HG02798 (cell line): ENCODE measurements at regions not wholly inside any gene's neighbourhood (a gene's known extent, or its start where the extent isn't known, plus 50 kb on each side); places are given as distances from the start of the nearest gene placed in this dataset.
"Not testable (repeated sequence)": the region's sequence is repeated elsewhere in the genome, so short reads cannot be mapped to it uniquely, and the experiment has no call there.

ENCODE experiments used
- ATAC-seq: cut with Tn5 transposase; IDR thresholded peaks from one replicate; pipeline ENCODE4 v1.9.1; 2021; ENCODE audit warnings: mild to moderate bottlenecking; ENCODE audit not compliant: unreplicated experiment, poor library complexity

DNA sequence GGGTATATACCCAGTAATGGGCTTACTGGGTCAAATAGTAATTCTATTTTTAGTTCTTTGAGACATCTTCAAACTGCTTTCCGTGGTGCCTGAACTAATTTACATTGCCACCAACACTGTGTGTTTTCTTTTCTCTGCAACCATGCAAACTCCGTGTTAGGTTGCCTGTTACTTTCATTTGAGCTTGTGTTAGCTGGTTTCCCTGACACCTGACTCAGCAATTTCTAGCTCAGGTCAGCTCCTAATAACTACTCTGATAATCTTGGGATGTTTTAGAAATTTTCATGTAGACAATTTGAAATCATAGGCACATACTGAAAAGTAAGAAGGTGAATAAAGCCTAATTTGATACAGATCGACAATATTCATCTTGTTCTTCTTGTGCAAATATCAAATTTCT, 132.3 kb downstream of the ADCYAP1 start:
- ATAC-seq, result no peak

DNA sequence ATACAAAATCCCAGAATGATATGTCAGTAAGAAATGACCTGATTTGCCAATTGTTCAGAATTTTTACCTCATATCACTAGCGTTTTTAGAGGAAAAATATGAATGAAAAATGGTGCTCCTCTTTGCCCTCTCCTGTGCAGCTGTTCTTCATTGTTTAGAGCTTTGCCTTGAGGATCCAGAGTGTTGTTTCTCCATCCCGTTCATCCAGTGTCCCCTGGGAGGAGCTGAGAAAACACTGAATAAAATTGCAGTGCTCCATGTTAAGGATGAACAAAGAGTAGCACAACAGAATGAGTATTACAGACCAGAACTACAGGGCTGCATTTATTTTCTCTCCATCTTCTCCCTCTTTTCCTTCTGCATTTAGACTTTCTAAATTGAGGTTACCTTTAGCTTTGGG, 133.1 kb downstream of the ADCYAP1 start:
- ATAC-seq, result no peak

DNA sequence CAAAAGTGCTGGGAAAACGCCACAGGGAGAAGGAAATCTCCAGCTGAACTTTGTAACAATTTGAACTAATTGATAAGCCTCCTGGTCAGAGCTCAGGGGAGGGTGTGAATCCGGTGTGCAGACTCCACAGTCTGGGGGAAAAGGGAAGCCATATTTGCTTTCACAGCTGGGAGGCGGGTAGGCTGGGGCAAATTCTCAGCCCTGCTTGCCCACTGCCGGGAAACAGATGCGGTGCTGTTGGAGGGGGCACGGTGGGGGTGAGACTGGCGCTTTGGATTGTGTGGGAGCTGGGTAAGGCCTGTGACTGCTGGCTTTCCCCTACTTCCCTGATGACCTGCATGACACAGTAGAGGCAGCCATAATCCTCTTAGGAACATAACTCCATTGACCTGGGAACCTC, 134.8 kb downstream of the ADCYAP1 start:
- ATAC-seq, result no peak

DNA sequence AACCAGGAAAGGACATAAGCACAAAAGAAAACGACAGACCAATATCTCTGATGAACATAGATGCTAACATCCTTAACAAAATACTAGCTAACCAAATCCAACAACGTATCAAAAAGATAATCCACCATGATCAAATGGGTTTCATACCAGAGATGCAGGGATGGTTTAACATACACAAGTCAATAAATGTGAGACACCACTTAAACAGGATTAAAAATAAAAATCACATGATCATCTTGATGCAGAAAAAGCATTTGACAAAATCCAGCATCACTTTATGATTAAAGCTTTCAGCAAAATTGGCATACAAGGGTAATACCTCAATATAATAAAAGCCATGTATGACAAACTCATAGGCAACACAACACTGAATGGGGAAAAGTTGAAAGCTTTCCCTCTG, 138.4 kb downstream of the ADCYAP1 start:
- ATAC-seq, result not testable (repeated sequence)

DNA sequence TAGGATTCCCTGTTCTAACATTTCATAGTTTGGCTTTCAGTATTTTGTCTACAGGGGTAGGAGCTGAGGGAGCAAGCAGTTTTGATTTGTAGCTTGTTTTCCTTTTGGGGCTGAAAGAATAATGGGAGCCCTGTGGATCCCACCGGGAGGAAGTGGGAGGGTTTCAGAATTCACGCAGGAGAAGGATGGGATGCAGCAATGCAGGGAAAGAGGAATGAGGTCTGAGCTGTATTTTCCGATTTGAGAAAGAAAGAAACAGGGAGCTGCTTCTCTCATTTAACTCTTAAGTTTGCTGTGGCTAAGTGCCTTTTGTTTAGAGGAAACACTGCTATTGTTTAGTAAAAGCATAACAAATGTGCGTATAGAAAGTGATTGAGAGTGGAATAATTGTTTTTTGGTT, 141.0 kb downstream of the ADCYAP1 start:
- no peak for ATAC-seq

DNA sequence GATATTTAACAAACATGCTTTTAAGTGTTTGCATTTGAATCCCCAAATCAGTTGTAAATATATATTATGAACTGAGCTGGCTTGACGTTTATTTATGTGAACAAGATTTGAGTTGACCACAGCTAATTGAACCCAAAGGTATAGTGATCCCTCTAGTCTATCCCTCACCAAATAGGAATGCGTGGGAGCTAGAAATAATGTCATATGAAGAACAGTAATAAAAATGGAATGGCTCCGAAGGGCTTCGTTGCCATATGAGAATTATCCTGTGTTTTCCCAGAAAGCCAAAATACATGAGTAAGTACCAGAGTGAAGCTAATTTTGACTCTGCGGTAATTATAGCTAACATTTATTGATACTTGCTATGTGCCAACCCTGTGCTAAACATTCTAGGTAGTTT, 142.7 kb downstream of the ADCYAP1 start:
- ATAC-seq, result no peak

DNA sequence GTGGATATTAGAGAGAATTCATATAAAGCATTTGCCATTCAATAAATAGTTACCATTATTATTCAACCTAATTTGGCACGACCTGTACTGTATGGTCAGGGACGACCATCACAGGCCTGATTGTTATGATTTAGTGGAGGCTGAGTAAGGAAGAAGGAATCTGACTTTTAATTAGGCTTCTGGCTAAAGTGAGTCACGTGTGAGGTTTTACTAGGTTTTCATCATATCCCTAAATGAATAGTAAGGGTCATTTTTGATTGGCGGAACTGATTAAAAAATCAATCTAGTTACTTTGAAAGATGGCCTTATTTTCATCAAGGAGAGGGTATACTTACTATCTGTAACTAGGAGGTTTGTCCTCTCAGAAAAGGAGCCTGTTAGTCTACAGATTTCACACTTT, 143.4 kb downstream of the ADCYAP1 start:
- no peak for ATAC-seq

DNA sequence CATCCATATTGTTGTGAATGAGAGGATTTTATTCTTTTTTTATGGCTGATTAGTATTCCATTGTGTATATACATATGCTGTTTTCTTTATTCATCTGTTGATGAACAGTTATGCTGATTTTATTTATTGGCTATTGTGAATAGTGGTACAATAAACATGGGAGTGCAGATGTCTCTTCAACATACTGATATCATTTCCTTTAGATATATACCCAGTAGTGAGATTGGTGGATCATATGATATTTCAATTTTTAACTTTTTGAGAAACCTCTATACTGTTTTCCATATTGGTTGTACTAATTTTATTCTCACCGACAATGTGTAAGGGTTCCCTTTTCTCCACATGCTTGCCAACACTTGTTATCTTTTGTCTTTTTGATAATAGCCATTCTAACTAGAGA, 144.5 kb downstream of the ADCYAP1 start:
- no peak for ATAC-seq

DNA sequence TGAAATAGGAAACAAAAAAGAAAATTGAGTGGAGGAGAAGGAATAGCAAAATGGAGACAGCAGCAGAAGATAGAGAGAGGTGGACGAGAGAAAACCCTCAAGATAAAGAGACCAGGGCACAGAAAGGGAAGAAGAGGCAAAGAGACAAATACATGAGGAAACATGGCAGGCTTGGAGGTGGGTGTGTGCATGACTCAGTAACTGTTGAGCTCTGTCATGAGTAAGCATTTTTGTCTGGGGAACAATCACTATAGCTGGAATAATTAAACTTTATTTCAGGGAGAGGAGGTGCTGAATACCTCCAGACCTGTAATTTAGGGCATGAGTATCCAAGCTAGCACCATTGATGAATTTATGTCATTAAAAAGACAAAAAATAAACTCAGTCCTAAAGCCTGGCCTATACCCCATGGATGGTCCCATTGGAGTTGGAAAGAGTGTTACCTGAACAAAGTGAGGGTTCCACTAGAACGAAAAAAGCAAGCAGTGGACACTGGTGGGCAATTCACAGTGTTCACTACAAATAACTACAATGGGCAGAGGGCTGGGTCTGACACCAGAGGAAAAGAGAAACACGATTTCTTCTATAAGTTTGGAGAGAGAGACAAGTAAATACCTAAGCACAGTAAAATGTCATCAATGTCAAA, 145.5 kb downstream of the ADCYAP1 start:
- ATAC-seq, result no peak

DNA sequence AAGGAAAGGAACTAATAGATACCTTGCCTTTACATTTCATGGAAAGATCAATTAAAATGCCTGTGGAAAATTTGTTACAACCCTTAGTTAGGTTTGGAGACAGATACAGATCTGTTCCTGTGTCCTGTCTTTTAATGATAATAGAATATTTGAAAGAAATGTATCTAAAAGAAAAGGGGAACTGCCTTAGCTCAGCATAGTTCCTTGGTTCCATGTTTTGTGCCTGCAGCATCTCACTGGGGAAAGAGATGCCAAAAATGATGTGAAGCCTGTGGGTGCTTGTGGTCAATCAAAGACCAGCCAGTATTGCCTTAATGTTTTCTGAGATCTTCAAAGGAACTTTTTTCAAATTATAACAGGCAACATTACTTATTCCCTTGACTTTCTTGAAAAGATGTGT, 147.6 kb downstream of the ADCYAP1 start:
- no peak for ATAC-seq

DNA sequence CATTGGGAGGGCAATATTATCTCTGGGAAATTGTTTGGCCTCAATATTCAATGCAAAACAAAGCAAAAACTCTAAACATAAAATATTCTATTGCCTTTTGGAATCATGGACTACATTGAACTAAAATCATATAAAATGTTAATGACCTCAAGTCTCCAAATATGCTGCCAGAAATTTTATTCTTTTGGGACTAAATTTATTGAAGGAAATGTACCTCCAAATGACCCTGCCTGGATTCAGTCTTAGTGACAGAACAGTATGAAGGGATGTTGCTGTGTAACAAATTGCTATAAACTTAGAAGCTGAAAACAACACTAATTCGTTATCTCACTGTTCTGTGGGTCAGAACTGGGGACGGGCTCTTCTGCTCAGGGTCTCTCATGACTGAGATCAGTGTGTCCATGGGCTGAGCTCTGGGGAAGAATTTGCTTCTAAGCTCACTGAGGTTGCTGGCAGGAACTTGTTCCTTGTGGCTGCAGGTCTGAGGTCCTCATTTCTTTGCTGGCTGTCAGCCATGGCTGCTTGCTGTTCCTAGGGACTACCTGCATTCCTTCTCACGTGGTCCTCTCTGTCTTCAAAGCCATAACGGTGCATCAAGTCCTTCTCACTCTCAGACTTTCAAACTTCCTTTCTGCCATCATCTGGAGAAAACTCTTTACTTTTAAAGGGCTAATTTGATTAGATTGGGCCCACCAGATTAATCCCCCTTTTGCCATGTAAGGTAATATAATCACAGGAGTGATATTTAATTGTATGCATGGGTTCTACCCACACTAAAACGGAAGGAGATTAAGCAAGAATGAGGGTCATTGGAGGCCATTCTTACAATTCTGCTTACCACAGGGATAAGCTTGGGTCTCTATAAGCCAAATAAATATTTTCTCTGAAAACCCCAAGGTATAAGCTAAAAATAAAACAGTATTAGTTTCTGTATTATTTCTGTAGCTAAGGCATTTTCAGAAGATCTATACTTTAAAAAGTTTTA, 149.0 kb downstream of the ADCYAP1 start:
- ATAC-seq, result no peak

DNA sequence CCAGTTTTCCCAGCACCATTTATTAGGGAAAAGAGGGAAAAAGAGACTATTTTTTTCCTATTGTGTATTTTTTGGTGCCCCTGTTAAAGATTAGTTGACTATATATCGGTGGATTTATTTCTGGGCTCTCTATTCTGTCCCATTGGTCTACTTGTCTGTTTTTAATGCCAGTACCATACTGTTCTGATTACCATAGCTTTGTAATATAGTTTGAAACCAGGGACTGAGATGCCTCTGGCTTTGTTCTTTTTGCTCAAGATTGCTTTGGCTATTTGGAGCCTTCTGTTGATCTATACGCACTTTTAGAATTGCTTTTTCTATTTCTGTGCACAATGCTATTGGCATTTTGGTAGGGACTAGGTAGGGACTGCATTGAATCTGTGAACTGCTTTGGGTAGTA, 151.7 kb downstream of the ADCYAP1 start:
- ATAC-seq, result no peak

DNA sequence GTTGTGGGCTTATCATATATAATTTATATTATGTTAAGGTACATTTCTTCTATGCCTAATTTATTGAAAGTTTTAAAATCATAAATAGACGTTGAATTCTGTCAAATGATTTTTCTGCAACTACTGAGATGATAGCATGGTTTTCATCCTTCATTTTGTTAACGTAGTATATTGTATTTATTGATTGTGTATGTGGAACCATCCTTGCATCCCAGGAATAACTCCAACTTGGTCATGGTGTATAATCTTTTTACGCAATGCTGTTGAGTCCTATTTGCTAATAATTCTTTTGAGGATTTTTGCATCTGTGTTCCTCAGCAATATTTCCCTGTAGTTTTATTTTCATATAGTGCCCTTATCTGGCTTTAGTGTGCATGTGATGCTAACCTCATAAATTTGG, 152.7 kb downstream of the ADCYAP1 start:
- ATAC-seq, result no peak

DNA sequence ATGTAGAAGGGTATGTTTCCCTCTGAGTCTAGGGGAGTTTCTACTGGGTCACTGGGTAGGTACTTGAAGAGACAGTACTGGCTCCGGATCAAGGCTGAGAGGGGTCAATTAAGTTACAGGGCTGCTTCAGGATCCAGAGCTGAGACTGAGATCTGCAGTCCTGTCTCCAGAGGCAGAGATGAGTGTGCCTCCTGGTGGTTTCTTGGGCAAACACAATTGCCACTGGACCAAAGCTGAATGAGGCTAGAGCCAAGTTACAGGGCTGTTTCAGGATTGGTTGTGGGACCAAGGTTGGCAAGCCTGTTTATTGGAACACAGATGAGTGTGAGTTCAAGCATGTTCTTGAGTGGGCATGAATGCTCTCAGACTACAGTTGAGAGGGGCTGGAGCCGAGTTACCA, 157.9 kb downstream of the ADCYAP1 start:
- no peak for ATAC-seq

DNA sequence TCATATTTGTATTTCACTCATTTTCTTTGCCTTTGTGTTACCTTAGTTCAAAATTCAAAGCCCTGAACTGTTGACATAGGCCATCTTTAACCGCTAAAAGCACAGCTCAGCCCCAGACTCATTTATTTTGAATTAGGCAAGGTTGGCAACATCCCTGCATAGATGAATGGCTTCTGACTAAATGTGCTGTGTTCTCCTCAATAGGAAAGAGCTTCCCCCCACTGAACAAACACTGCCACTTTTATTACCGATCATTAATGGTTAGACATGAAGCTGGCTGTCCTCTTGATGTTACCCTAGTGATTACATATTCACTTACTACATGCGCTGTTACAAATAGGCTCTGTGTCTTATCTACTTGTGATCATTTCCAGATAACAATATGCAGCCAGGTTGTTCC, 170.7 kb downstream of the ADCYAP1 start:
- no peak for ATAC-seq

DNA sequence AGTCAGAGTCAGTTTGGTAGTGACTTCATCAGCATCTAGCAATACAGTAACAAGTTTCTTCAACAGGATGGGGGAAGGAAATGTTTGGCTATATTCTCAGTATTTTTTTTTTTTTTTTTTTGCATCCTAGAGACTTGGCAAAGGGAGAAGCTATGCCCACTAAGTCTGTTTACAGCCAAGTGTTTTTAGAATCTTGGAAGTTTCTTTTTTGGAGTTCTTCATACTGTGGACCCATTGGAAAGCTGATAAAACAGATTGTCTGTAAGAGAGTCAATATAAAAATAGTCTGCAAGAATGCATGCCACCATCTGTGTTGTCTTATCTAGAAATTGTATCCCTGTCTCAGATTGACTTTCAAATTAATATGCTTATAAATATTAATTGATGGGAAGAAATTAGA, 171.2 kb downstream of the ADCYAP1 start:
- no peak for ATAC-seq

DNA sequence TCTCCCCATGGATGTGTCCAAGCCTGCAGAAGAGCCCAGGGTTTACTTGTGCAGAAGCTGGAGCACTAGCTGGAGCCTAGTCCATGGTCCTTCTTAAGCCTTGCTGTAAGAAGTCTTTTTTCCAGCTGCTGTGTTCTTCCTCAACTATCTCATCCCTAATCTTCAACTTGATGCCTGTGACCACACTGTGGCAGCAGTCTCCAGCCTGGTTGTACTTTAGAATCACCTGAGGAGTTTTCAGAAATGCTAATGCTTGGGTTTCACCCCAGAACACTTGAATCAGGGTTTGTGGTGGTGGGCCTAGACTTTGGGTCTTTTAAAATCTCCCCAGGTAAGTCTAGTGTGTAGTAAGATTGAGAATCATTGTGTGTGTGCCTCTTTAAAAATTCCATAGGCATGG, 173.6 kb downstream of the ADCYAP1 start:
- ATAC-seq, result no peak

DNA sequence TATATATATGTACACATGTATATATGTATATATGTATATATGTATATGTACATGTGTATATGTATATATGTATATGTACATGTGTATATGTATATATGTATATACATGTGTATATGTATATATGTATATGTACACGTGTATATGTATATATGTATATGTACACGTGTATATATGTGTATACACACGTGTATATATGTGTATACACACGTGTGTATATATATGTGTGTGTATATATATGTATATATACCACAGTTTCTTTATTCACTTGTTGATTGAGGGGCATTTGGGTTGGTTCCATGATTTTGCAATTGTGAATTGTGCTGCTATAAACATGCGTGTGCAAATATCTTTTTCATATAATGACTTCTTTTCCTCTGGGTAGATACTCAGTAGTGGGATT, 179.0 kb downstream of the ADCYAP1 start:
- not testable (repeated sequence) for ATAC-seq

DNA sequence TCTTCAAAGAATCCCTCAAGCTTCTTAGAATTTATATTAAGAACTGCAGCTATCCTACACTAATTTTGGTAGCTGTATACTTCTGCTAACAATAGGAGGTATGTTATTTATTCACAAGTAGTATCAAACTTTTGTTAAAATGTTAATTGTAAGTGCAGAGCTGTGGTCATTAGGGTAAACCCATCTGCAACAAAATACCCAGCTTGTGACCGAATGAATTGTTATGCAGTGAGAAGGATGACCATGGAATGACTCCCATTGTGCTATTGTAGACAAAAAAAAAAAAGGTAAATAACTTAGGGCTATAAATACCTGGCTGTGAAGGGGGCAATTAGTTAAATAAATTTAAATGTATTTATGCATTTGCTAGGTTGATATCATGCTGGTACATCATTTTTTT, 186.1 kb downstream of the ADCYAP1 start:
- no peak for ATAC-seq

DNA sequence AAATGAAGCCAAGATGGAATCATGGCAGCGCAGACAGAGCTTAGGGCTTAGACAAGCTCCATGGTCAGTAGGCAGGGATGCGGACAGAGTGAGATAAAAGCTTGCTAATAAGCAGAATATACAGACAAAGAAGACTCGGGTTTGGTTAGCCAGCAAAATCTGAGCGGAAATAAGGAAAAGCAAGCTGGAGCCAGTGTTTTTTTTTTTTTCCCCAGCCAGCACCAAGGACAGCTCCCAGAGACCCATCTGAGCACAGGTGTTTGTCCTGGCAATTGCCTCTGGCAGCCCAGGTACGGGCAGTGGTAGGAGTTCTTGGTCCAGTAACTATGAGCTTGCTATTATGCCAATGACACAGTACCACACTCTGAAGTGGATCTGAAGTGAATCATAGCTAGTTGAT, 187.6 kb downstream of the ADCYAP1 start:
- no peak for ATAC-seq

DNA sequence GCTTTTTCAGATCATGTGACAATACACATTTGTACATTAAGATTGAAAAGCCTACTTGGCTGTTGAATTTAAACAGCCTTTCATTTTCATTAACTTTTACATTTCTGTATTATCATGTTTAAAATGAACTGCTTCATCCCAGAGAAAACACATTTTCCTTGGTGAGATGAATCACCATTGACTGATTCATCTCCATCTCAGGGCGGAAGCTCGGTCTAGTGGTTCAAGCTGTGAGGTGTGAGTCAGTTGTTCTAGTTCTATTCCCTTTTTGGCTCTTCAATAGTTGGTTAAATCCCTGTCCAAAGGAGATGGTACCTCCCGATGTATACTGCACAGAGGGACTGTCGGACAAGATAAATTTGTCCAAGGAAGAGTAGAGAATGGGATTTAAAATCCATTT, 189.7 kb downstream of the ADCYAP1 start:
- ATAC-seq, result no peak
